ENCODE measurements at regions not wholly inside any gene's neighbourhood (a gene's known extent, or its start where the extent isn't known, plus 50 kb on each side); places are given as distances from the start of the nearest gene placed in this dataset.
A peak's percentile ranks its signal among the peaks of the same experiment; 100 is the strongest.

GRCh38 chr2:58350484-58350883, 109.4 kb upstream of the FANCL start (continued):
- no peak for TF ChIP-seq CEBPZ (IDR thresholded peaks at IDR 0.05; ENCODE audit: low read depth, low read length)
- peak; percentile 91 for TF ChIP-seq MTA2 (IDR thresholded peaks at IDR 0.05; ENCODE audit: low read depth)
- TF ChIP-seq IRF5 (IDR thresholded peaks at IDR 0.05; ENCODE audit: borderline replicate concordance) = no peak
- TF ChIP-seq SMAD1 (IDR thresholded peaks at IDR 0.05; ENCODE audit: low read depth, partially characterized antibody) = no peak
- no peak for TF ChIP-seq EGR1 (IDR thresholded peaks at IDR 0.05; ENCODE audit: borderline replicate concordance in 1 of 2, low read depth in 2 of 2, low read length in 2 of 2)
- TF ChIP-seq TCF7 (IDR thresholded peaks at IDR 0.05; ENCODE audit: borderline replicate concordance) = peak; percentile 100
- TF ChIP-seq ESRRA (IDR thresholded peaks at IDR 0.05; ENCODE audit: low read length) = no peak
- TF ChIP-seq SPI1 (IDR thresholded peaks at IDR 0.05; ENCODE audit: borderline replicate concordance, insufficient read depth, low read depth, low read length) = no peak
- peak; percentile 96 for TF ChIP-seq NFIC (IDR thresholded peaks at IDR 0.05; ENCODE audit: low read depth, low read length)
- no peak for TF ChIP-seq WRNIP1 (IDR thresholded peaks at IDR 0.05; ENCODE audit: borderline replicate concordance, low read depth, low read length)
- no peak for TF ChIP-seq NFYA (IDR thresholded peaks at IDR 0.05; ENCODE audit: borderline replicate concordance, low read depth, low read length)
- no peak for TF ChIP-seq ZNF384 (IDR thresholded peaks at IDR 0.05; ENCODE audit: borderline replicate concordance, low read depth, low read length)
- TF ChIP-seq YY1 (IDR thresholded peaks at IDR 0.05; ENCODE audit: low read depth, low read length) = no peak
- TF ChIP-seq SKIL (IDR thresholded peaks at IDR 0.05; ENCODE audit: low read depth, poor library complexity, severe bottlenecking) = no peak
- TF ChIP-seq PML (IDR thresholded peaks at IDR 0.05; ENCODE audit: low read length) = peak; percentile 63; the same call in 1 of the 2 replicates
- TF ChIP-seq PKNOX1 (IDR thresholded peaks at IDR 0.05) = no peak
- 0 out of 2 replicates have a peak, but pooled peaks have one; percentile 25 for TF ChIP-seq BACH1 (IDR thresholded peaks at IDR 0.05; ENCODE audit: borderline replicate concordance)
- peak; percentile 71 for TF ChIP-seq MTA3 (IDR thresholded peaks at IDR 0.05; ENCODE audit: borderline replicate concordance, low read length)
- TF ChIP-seq SMAD5 (IDR thresholded peaks at IDR 0.05; ENCODE audit: low read depth) = no peak
- TF ChIP-seq BHLHE40 (IDR thresholded peaks at IDR 0.05; ENCODE audit: borderline replicate concordance in 1 of 2, low read depth in 2 of 2, low read length in 1 of 2) = peak; percentile 42 to 43; a peak in 2 of 4 replicates
- TF ChIP-seq RELB (IDR thresholded peaks at IDR 0.05; ENCODE audit: low read depth) = 0 out of 2 replicates have a peak, but pooled peaks have one; percentile 23
- TF ChIP-seq HCFC1 (IDR thresholded peaks at IDR 0.05; ENCODE audit: low read length) = no peak

Measured in GM12878 (cell line).